ENCODE measurements at regions not wholly inside any gene's neighbourhood (a gene's known extent, or its start where the extent isn't known, plus 50 kb on each side); places are given as distances from the start of the nearest gene placed in this dataset.

GRCh38 chr1:58939146-58939545 is 155.3 kb upstream of the JUN start:
- Histone ChIP-seq H3K27me3 (ENCODE audit: insufficient read depth, low read length) (no peaks in the 10 kb centered on the region), H2AFZ (ENCODE audit: low read length) (no peak overlapping the region), H3K4me3 (ENCODE audit: insufficient read depth, low read length) (no peak overlapping the region), H3K4me2 (ENCODE audit: insufficient read depth, low read length) (no peak overlapping the region), H4K20me1 (ENCODE audit: insufficient read depth, low read length) (no peaks in the 10 kb centered on the region), H3K9me3 (ENCODE audit: low read depth, low read length) (no peaks in the 10 kb centered on the region), H3K27ac (ENCODE audit: low read depth, low read length) (no peak overlapping the region), H3K4me1 (ENCODE audit: insufficient read depth, low read length) (no peaks in the 10 kb centered on the region), H3K36me3 (ENCODE audit: insufficient read depth, low read length) (no peaks in the 10 kb centered on the region), H3K79me2 (ENCODE audit: insufficient read depth, low read length) (no peaks in the 10 kb centered on the region)
- no peak for TF ChIP-seq CTCF (IDR thresholded peaks at IDR 0.05; ENCODE audit: extremely low read depth, low read depth, low read length)
- no peak for DNase-seq (ENCODE audit: insufficient read length, low spot score, missing footprints)

DNA sequence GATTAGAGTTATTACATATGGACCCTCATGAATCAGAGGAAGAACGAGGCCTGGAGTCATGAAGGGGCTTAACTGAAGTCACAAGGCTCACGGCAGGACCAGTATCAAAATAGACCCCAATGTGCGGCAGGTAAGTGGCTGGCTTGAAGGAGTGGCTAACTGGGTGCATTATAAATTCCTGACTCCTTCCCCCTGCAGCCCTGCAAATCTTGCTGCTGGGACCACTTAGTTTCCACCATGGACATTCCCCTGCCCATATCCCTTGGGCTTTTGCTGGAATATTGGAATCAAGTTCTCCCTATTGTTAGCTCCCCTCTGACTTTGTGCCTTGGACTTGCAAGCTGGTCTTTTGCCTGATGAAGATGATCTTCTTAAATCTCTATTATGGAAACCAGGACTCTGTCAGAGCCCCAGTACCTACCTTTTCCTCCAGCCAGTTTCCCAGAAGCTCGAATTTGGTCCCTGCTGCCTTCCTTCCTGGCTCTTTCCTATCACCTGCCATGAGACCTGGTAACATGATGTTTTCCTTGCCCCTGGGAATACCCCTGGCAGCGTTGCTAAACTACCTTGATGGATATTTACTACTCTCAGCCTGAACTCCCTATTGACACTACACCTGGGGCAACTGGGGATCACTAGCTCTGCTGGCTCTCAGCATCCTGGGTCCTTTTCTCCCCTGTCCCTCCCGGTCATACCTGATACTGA is 156.0 kb upstream of the JUN start:
- H3K4me3 ChIP-seq (ENCODE audit: insufficient read depth, low read length), result no peak overlapping the region
- TF ChIP-seq CTCF (IDR thresholded peaks at IDR 0.05; ENCODE audit: extremely low read depth, low read depth, low read length), result no peak
- H2AFZ ChIP-seq (ENCODE audit: low read length), result no peak overlapping the region
- DNase-seq (ENCODE audit: insufficient read length, low spot score, missing footprints), result no peak
- H3K36me3 ChIP-seq (ENCODE audit: insufficient read depth, low read length), result no peaks in the 10 kb centered on the region
- H4K20me1 ChIP-seq (ENCODE audit: insufficient read depth, low read length), result no peaks in the 10 kb centered on the region
- H3K4me2 ChIP-seq (ENCODE audit: insufficient read depth, low read length), result no peak overlapping the region
- H3K9me3 ChIP-seq (ENCODE audit: low read depth, low read length), result no peaks in the 10 kb centered on the region
- H3K4me1 ChIP-seq (ENCODE audit: insufficient read depth, low read length), result no peaks in the 10 kb centered on the region
- H3K27ac ChIP-seq (ENCODE audit: low read depth, low read length), result no peak overlapping the region
- H3K27me3 ChIP-seq (ENCODE audit: insufficient read depth, low read length), result no peaks in the 10 kb centered on the region
- no peaks in the 10 kb centered on the region for H3K79me2 ChIP-seq (ENCODE audit: insufficient read depth, low read length)

- Histone ChIP-seq H2AFZ (ENCODE audit: low read length) (no peak overlapping the region), H3K4me3 (ENCODE audit: insufficient read depth, low read length) (no peak overlapping the region), H3K27me3 (ENCODE audit: insufficient read depth, low read length) (no peaks in the 10 kb centered on the region), H4K20me1 (ENCODE audit: insufficient read depth, low read length) (no peaks in the 10 kb centered on the region), H3K36me3 (ENCODE audit: insufficient read depth, low read length) (no peaks in the 10 kb centered on the region), H3K9me3 (ENCODE audit: low read depth, low read length) (no peaks in the 10 kb centered on the region), H3K79me2 (ENCODE audit: insufficient read depth, low read length) (no peaks in the 10 kb centered on the region), H3K4me1 (ENCODE audit: insufficient read depth, low read length) (no peaks in the 10 kb centered on the region), H3K4me2 (ENCODE audit: insufficient read depth, low read length) (no peak overlapping the region), H3K27ac (ENCODE audit: low read depth, low read length) (no peak overlapping the region)
- no peak for DNase-seq (ENCODE audit: insufficient read length, low spot score, missing footprints)
- no peak for TF ChIP-seq CTCF (IDR thresholded peaks at IDR 0.05; ENCODE audit: extremely low read depth, low read depth, low read length)
Observed at GRCh38 chr1:58941471-58942289, 157.8 kb upstream of the JUN start.

GRCh38 chr1:58942759-58943191 is 158.9 kb upstream of the JUN start:
- no peaks in the 10 kb centered on the region for H3K4me1 ChIP-seq (ENCODE audit: insufficient read depth, low read length)
- no peak overlapping the region for H3K27ac ChIP-seq (ENCODE audit: low read depth, low read length)
- H3K36me3 ChIP-seq (ENCODE audit: insufficient read depth, low read length), result no peaks in the 10 kb centered on the region
- no peak for TF ChIP-seq CTCF (IDR thresholded peaks at IDR 0.05; ENCODE audit: extremely low read depth, low read depth, low read length)
- H3K79me2 ChIP-seq (ENCODE audit: insufficient read depth, low read length), result no peaks in the 10 kb centered on the region
- H3K9me3 ChIP-seq (ENCODE audit: low read depth, low read length), result no peaks in the 10 kb centered on the region
- H3K4me3 ChIP-seq (ENCODE audit: insufficient read depth, low read length), result no peak overlapping the region
- no peak for DNase-seq (ENCODE audit: insufficient read length, low spot score, missing footprints)
- no peaks in the 10 kb centered on the region for H4K20me1 ChIP-seq (ENCODE audit: insufficient read depth, low read length)
- H3K27me3 ChIP-seq (ENCODE audit: insufficient read depth, low read length), result no peaks in the 10 kb centered on the region
- H3K4me2 ChIP-seq (ENCODE audit: insufficient read depth, low read length), result no peak overlapping the region
- peak overlapping the region; percentile 16 for H2AFZ ChIP-seq (ENCODE audit: low read length)

Measured in osteoblast (primary cell).